ENCODE measurements at regions not wholly inside any gene's neighbourhood (a gene's known extent, or its start where the extent isn't known, plus 50 kb on each side); places are given as distances from the start of the nearest gene placed in this dataset.

DNA sequence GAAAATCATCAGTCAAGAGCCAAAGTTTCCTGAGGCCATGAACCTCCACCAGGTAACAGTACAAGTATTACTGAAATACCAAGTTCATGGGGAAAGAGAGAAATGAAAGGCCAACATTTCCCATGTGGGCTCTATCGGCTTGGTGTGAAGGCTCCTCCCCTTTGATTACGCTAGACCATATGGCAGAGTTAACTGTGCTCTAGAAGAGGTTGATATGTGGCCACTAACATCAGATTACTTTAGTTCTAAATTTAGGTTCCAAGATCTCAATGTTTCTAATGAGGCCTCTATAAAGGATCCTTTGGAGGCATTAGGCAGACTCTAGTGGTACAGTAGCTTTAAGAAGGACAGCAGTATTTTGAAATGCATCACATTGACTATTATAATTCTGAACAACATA, 127.1 kb downstream of the SEMA6D start:
- no peaks in the 10 kb centered on the region for H3K27me3 ChIP-seq
- no peaks in the 10 kb centered on the region for H3K9me3 ChIP-seq
- TF ChIP-seq, protein P1, sequence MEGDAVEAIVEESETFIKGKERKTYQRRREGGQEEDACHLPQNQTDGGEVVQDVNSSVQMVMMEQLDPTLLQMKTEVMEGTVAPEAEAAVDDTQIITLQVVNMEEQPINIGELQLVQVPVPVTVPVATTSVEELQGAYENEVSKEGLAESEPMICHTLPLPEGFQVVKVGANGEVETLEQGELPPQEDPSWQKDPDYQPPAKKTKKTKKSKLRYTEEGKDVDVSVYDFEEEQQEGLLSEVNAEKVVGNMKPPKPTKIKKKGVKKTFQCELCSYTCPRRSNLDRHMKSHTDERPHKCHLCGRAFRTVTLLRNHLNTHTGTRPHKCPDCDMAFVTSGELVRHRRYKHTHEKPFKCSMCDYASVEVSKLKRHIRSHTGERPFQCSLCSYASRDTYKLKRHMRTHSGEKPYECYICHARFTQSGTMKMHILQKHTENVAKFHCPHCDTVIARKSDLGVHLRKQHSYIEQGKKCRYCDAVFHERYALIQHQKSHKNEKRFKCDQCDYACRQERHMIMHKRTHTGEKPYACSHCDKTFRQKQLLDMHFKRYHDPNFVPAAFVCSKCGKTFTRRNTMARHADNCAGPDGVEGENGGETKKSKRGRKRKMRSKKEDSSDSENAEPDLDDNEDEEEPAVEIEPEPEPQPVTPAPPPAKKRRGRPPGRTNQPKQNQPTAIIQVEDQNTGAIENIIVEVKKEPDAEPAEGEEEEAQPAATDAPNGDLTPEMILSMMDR (IDR thresholded peaks at IDR 0.05), result no peak
- no peak for TF ChIP-seq POLR2A (IDR thresholded peaks at IDR 0.05)
- no peak for DNase-seq
- H3K4me1 ChIP-seq, result no peaks in the 10 kb centered on the region
- H3K36me3 ChIP-seq, result no peaks in the 10 kb centered on the region
- no peak overlapping the region for H3K27ac ChIP-seq
- H3K4me3 ChIP-seq, result no peak overlapping the region

DNA sequence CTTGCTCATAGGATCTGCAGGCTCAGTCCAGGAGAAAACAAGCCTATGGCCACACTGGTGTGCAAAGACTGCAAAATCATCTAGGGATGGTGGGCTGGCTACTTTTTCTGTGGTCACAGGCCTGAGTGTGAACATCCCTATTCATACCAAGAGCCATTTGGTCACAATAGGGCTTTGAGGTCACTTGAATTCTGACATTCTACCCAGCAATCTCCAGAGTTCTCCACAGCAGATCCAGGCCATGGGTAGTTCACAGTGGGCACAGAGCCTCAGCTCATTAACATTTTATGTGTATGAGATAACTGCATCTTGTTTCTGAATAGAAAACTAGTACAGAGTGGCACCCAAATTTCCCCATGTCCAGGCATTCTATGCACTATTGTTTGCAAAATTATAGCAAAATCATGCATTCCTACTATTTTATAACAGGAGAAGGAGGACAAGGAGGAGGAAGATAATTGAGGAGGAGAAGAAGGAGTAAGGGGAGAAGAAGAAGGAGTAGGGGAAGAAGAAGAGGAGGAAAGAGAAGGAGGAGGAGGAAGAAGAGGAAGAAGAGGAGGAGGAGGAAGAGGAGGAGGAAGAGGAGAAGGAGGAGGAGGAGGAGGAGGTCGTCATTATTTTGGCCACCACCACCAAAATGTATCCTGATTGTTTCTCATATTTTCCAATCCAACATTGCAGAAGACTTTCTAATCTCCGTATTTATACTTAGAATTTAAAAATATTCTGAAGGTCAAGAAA, 129.0 kb downstream of the SEMA6D start:
- Histone ChIP-seq H3K27ac (no peak overlapping the region), H3K4me1 (no peaks in the 10 kb centered on the region)
- DNase-seq, result no peak

DNA sequence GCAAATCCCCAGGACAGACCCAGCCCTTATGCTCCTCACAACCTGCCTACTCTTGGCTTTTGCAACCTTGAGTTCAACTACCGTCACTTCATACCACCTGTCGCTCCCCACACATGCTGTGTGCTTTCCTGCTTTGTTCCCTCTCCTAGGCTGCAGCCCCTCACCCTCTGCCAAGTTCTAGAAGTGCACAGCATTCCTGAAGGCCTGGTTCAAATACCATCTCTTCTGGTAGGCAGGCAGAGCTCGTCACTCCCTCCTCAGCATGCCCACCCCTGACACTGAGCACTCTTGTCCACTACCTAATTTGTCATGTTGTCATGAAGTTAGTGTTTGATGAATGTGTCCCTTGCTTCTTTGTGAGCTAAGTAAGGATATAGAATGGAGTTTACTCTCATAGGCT, 129.6 kb downstream of the SEMA6D start:
- DNase-seq, result no peak
- TF ChIP-seq, protein P1 (IDR thresholded peaks at IDR 0.05), result no peak
- no peak for TF ChIP-seq POLR2A (IDR thresholded peaks at IDR 0.05)
- H3K36me3 ChIP-seq, result no peaks in the 10 kb centered on the region
- H3K4me3 ChIP-seq, result no peak overlapping the region
- no peaks in the 10 kb centered on the region for H3K27me3 ChIP-seq
- H3K4me1 ChIP-seq, result no peaks in the 10 kb centered on the region
- no peak overlapping the region for H3K27ac ChIP-seq
- H3K9me3 ChIP-seq, result no peaks in the 10 kb centered on the region

More for the DNA sequence above, 129.0 kb downstream of the SEMA6D start:
- no peak overlapping the region for H3K4me3 ChIP-seq
- TF ChIP-seq, protein P1 (IDR thresholded peaks at IDR 0.05), result no peak
- no peak for TF ChIP-seq POLR2A (IDR thresholded peaks at IDR 0.05)
- no peaks in the 10 kb centered on the region for H3K27me3 ChIP-seq
- no peaks in the 10 kb centered on the region for H3K9me3 ChIP-seq
- no peaks in the 10 kb centered on the region for H3K36me3 ChIP-seq

DNA sequence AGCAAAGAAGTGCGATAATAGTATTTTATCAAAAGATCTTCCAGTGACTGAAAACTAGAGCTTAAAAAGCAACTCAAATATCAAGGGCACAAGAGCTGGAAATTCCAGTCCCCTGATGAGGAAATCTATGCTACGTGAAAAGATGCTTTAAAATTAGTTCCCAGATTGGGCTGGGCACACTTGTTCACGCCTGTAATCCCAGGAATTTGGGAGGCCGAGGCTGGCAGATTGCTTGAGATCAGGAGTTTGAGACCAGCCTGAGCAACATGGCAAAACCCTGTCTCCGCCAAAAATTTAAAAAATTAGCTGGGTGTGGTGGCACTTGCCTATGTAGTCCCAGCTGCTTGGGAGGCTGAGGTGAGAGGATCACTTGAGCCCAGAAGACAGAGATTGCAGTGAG, 138.8 kb downstream of the SEMA6D start:
- H3K27ac ChIP-seq, result no peak overlapping the region

DNA sequence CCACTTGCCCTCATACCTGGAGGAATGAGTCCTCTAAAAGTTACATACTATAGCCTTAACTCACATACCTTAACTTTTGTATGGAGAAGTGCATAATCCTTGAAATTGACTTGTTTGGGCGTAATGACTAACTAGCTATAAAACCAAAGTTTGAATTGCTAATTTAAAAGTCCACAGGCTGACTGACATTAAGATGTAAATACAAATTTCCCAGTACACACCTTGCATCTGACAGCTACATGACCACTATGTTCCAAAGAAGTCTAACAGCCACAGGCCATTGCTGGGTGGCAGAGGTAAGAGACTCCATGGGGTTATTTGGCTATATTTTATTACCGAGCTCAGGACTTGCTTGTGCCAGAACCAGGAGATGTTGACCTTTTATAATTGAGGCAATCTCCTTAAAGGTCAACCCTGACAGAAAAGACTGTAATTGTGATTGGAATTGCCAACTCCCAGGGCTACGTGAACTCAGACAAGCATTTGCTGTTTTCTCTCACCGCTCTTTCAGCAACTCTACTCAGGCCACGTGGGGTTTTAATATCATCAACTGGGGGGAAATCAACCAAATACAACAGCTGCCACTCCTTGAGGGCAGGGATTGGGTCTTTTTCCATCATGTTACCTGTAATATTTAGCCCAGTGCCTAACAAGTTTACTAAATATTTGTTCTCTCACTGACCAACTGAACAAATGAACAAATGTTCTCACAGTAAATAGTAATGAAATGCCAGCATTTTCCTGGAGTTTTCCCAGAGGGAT, 139.9 kb downstream of the SEMA6D start:
- no peaks in the 10 kb centered on the region for H3K36me3 ChIP-seq
- TF ChIP-seq, protein P1 (IDR thresholded peaks at IDR 0.05), result no peak
- TF ChIP-seq POLR2A (IDR thresholded peaks at IDR 0.05), result no peak
- H3K4me1 ChIP-seq, result no peaks in the 10 kb centered on the region
- no peak overlapping the region for H3K4me3 ChIP-seq
- no peaks in the 10 kb centered on the region for H3K27me3 ChIP-seq
- no peak for DNase-seq
- H3K9me3 ChIP-seq, result no peaks in the 10 kb centered on the region
- H3K27ac ChIP-seq, result no peak overlapping the region

More for the DNA sequence above, 138.8 kb downstream of the SEMA6D start:
- no peak overlapping the region for H3K4me3 ChIP-seq
- no peaks in the 10 kb centered on the region for H3K27me3 ChIP-seq
- no peaks in the 10 kb centered on the region for H3K9me3 ChIP-seq
- TF ChIP-seq, protein P1 (IDR thresholded peaks at IDR 0.05), result no peak
- TF ChIP-seq POLR2A (IDR thresholded peaks at IDR 0.05), result no peak
- H3K4me1 ChIP-seq, result no peaks in the 10 kb centered on the region
- no peak for DNase-seq
- no peaks in the 10 kb centered on the region for H3K36me3 ChIP-seq
